ENCODE measurements at regions not wholly inside any gene's neighbourhood (a gene's known extent, or its start where the extent isn't known, plus 50 kb on each side); places are given as distances from the start of the nearest gene placed in this dataset.

DNA sequence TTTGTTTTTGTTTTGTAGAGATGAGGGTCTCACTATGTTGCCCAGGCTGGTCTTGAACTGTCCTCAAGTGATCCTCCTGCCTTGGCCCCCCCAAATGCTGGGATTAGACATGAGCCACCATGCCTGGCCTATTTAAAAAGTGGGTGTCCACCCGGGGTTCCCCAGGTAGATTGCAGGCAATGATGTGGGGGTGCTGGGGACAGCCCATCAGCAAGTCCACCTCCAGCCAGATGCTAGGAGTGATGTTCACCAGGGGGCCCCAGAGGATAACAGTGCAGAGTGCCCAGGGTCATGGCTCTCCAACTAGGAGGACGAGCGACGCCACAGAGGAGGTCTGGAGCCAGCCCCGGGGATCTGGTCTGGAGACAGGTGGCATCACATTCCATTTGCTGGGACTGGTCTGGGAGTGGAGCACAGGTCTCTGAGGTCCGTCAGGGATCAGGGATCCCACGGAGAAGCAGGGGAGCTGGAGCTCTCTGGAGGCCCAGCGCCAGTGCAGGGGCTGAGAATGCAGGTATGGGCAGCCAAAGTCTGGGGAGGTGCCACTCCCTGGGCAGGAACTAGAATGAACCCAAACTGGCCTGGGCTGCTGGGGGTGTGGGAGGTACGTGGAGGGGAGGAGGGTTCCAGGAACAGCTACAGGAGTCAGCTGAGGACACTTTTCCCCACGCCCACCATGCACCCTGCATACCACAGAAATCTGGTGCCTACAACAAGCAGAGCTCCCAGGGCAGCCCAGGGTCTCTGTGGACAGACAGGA is 51.2 kb upstream of the PCSK6 start:
- TF ChIP-seq, protein P1, sequence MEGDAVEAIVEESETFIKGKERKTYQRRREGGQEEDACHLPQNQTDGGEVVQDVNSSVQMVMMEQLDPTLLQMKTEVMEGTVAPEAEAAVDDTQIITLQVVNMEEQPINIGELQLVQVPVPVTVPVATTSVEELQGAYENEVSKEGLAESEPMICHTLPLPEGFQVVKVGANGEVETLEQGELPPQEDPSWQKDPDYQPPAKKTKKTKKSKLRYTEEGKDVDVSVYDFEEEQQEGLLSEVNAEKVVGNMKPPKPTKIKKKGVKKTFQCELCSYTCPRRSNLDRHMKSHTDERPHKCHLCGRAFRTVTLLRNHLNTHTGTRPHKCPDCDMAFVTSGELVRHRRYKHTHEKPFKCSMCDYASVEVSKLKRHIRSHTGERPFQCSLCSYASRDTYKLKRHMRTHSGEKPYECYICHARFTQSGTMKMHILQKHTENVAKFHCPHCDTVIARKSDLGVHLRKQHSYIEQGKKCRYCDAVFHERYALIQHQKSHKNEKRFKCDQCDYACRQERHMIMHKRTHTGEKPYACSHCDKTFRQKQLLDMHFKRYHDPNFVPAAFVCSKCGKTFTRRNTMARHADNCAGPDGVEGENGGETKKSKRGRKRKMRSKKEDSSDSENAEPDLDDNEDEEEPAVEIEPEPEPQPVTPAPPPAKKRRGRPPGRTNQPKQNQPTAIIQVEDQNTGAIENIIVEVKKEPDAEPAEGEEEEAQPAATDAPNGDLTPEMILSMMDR (IDR thresholded peaks at IDR 0.05; ENCODE audit: unreplicated experiment) = no peak
- Mint-ChIP-seq H3K36me3 (ENCODE audit: insufficient read depth) (no peaks in the 10 kb centered on the region), H3K27me3 (peaks cover 19% of the 10 kb centered on the region), H3K4me3 (ENCODE audit: low read depth) (no peak overlapping the region), H3K4me1 (ENCODE audit: low read depth) (peaks cover 3% of the 10 kb centered on the region), H3K27ac (no peak overlapping the region), H3K9me3 (ENCODE audit: low read depth) (no peaks in the 10 kb centered on the region)
- no peak for DNase-seq (ENCODE audit: low spot score, unreplicated experiment)

DNA sequence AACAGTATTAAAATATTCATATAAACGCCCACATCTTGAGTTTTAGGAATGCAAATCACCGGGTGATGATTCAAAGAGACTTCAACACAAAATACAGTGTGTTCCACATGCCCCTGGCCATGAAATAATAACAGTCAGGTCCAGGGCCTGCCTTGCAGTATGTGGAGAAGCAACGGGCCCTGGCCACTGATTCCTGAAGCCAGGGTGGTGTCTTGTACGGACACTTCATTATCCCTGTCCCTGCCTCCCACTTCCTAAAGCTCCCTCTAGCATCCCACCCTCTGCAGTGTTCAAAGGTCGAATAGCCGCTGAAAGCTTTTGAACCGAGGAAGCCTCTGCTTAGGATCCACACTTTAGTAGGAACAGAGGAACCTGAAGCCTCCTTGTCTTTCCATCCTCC is 50.4 kb upstream of the PCSK6 start:
- H3K27ac Mint-ChIP-seq = no peak overlapping the region
- TF ChIP-seq, protein P1 (IDR thresholded peaks at IDR 0.05; ENCODE audit: unreplicated experiment) = no peak
- no peak for DNase-seq (ENCODE audit: low spot score, unreplicated experiment)
- no peak overlapping the region for H3K4me3 Mint-ChIP-seq (ENCODE audit: low read depth)
- no peaks in the 10 kb centered on the region for H3K36me3 Mint-ChIP-seq (ENCODE audit: insufficient read depth)
- peaks cover 14% of the 10 kb centered on the region for H3K27me3 Mint-ChIP-seq
- peaks cover 4% of the 10 kb centered on the region for H3K4me1 Mint-ChIP-seq (ENCODE audit: low read depth)
- no peaks in the 10 kb centered on the region for H3K9me3 Mint-ChIP-seq (ENCODE audit: low read depth)

- Mint-ChIP-seq H3K4me1 (ENCODE audit: low read depth) (peaks cover 8% of the 10 kb centered on the region), H3K27me3 (peaks cover 14% of the 10 kb centered on the region), H3K36me3 (ENCODE audit: insufficient read depth) (no peaks in the 10 kb centered on the region), H3K4me3 (ENCODE audit: low read depth) (no peak overlapping the region), H3K27ac (no peak overlapping the region), H3K9me3 (ENCODE audit: low read depth) (no peaks in the 10 kb centered on the region)
- no peak for DNase-seq (ENCODE audit: low spot score, unreplicated experiment)
- TF ChIP-seq, protein P1 (IDR thresholded peaks at IDR 0.05; ENCODE audit: unreplicated experiment) = no peak
Measured at GRCh38 chr15:101539492-101539891, 50.0 kb upstream of the PCSK6 start.

All from progenitor cell of endocrine pancreas (in vitro differentiated cells).